ENCODE measurements at regions not wholly inside any gene's neighbourhood (a gene's known extent, or its start where the extent isn't known, plus 50 kb on each side); places are given as distances from the start of the nearest gene placed in this dataset.

- H3K4me1 ChIP-seq = no peaks in the 10 kb centered on the region
- no peaks in the 10 kb centered on the region for H3K36me3 ChIP-seq
- TF ChIP-seq POLR2A (IDR thresholded peaks at IDR 0.05; ENCODE audit: low read depth) (no peak), POLR2AphosphoS5 (IDR thresholded peaks at IDR 0.05) (no peak), EP300 (IDR thresholded peaks at IDR 0.05) (no peak), CTCF (IDR thresholded peaks at IDR 0.05) (no peak)
- DNase-seq (ENCODE audit: extremely low spot score) = no peak
- WGBS = 50% methylated on average over 1 of the region's 1 CpG
- H3K27ac ChIP-seq (replicated peaks in 1 of 4) = no peak overlapping the region
- no peaks in the 10 kb centered on the region for H3K27me3 ChIP-seq
- intact Hi-C loops (cut with DNase I) = no loop called here
- no peaks in the 10 kb centered on the region for H3K9me3 ChIP-seq
- H3K4me3 ChIP-seq = no peak overlapping the region
Measured at GRCh38 chr10:75335191-75335590, 66.4 kb downstream of the ZNF503 start.

GRCh38 chr10:75334720-75335119 lies 66.8 kb downstream of the ZNF503 start:
- 76% methylated on average over 1 of the region's 1 CpG for WGBS
- no peaks in the 10 kb centered on the region for H3K4me1 ChIP-seq
- no peaks in the 10 kb centered on the region for H3K27me3 ChIP-seq
- H3K36me3 ChIP-seq = no peaks in the 10 kb centered on the region
- H3K9me3 ChIP-seq = no peaks in the 10 kb centered on the region
- no peak overlapping the region for H3K4me3 ChIP-seq
- intact Hi-C loops (cut with DNase I) = no loop called here
- no peak for DNase-seq (ENCODE audit: extremely low spot score)
- H3K27ac ChIP-seq (replicated peaks in 1 of 4) = no peak overlapping the region
- no peak for TF ChIP-seq CTCF (IDR thresholded peaks at IDR 0.05)
- no peak for TF ChIP-seq EP300 (IDR thresholded peaks at IDR 0.05)
- TF ChIP-seq POLR2A (IDR thresholded peaks at IDR 0.05; ENCODE audit: low read depth) = no peak
- TF ChIP-seq POLR2AphosphoS5 (IDR thresholded peaks at IDR 0.05) = no peak

- H3K4me1 ChIP-seq = no peaks in the 10 kb centered on the region
- no peak overlapping the region for H3K4me3 ChIP-seq
Measured at GRCh38 chr10:75332081-75332480, 69.5 kb downstream of the ZNF503 start.

GRCh38 chr10:75331081-75331480 lies 70.5 kb downstream of the ZNF503 start:
- Histone ChIP-seq H3K4me1 (no peaks in the 10 kb centered on the region), H3K4me3 (no peak overlapping the region), H3K27me3 (no peaks in the 10 kb centered on the region), H3K27ac (replicated peaks in 1 of 4) (no peak overlapping the region), H3K36me3 (no peaks in the 10 kb centered on the region), H3K9me3 (no peaks in the 10 kb centered on the region)
- no peak for DNase-seq (ENCODE audit: extremely low spot score)
- 100% methylated on average over 1 of the region's 1 CpG for WGBS
- intact Hi-C loops (cut with DNase I) = no loop called here
- TF ChIP-seq CTCF (IDR thresholded peaks at IDR 0.05) (no peak), EP300 (IDR thresholded peaks at IDR 0.05) (no peak), POLR2A (IDR thresholded peaks at IDR 0.05; ENCODE audit: low read depth) (no peak), POLR2AphosphoS5 (IDR thresholded peaks at IDR 0.05) (no peak)

More at GRCh38 chr10:75332081-75332480, 69.5 kb downstream of the ZNF503 start:
- no peak for DNase-seq (ENCODE audit: extremely low spot score)
- Histone ChIP-seq H3K27me3 (no peaks in the 10 kb centered on the region), H3K36me3 (no peaks in the 10 kb centered on the region), H3K9me3 (no peaks in the 10 kb centered on the region), H3K27ac (replicated peaks in 1 of 4) (no peak overlapping the region)
- no peak for TF ChIP-seq EP300 (IDR thresholded peaks at IDR 0.05)
- TF ChIP-seq POLR2A (IDR thresholded peaks at IDR 0.05; ENCODE audit: low read depth) = no peak
- no peak for TF ChIP-seq POLR2AphosphoS5 (IDR thresholded peaks at IDR 0.05)
- TF ChIP-seq CTCF (IDR thresholded peaks at IDR 0.05) = no peak
- 83% methylated on average over 1 of the region's 1 CpG for WGBS
- intact Hi-C loops (cut with DNase I) = no loop called here

- intact Hi-C loops (cut with DNase I) = no loop called here
- TF ChIP-seq CTCF (IDR thresholded peaks at IDR 0.05) (no peak), POLR2AphosphoS5 (IDR thresholded peaks at IDR 0.05) (no peak)
- Histone ChIP-seq H3K36me3 (no peaks in the 10 kb centered on the region), H3K4me1 (no peaks in the 10 kb centered on the region), H3K4me3 (no peak overlapping the region), H3K9me3 (no peaks in the 10 kb centered on the region), H3K27me3 (no peaks in the 10 kb centered on the region), H3K27ac (replicated peaks in 1 of 4) (no peak overlapping the region)
- 95% methylated on average over 2 of the region's 2 CpGs for WGBS
- no peak for DNase-seq (ENCODE audit: extremely low spot score)
Measured at GRCh38 chr10:75329190-75329745, 72.3 kb downstream of the ZNF503 start.

Measured in esophagus muscularis mucosa (tissue), 4 donors.